Liver (tissue), 8 donors: ENCODE measurements at regions not wholly inside any gene's neighbourhood (a gene's known extent, or its start where the extent isn't known, plus 50 kb on each side); places are given as distances from the start of the nearest gene placed in this dataset.

Source experiments
- DNase-seq: peaks from one replicate; pipeline ENCODE4 v3.0.0-alpha.2; 2017; ENCODE audit warnings: low spot score
- H3K27ac ChIP-seq, 2 donors: one replicate each; pipeline ENCODE4 v1.7.0; 2013; ENCODE audit warnings: inconsistent platforms in 2 of 2, low read length in 2 of 2, control low read depth in 1 of 2, low read depth in 1 of 2, mild to moderate bottlenecking in 1 of 2
- H3K27me3 ChIP-seq, 4 donors: one replicate each; pipeline versions ENCODE4 v1.6.1 to v1.7.0; 2013; ENCODE audit warnings: low read length in 3 of 4, inconsistent platforms in 1 of 4, mild to moderate bottlenecking in 1 of 4, moderate library complexity in 1 of 4; ENCODE audit not compliant: control insufficient read depth in 4 of 4, insufficient read depth in 4 of 4
- H3K36me3 ChIP-seq, 4 donors: one replicate each; pipeline versions ENCODE4 v1.6.1 to v1.7.0; 2013; ENCODE audit warnings: low read length in 3 of 4, mild to moderate bottlenecking in 3 of 4, low read depth in 1 of 4, moderate library complexity in 1 of 4; ENCODE audit not compliant: control insufficient read depth in 4 of 4, insufficient read depth in 3 of 4
- H3K4me1 ChIP-seq, 4 donors: one replicate each; pipeline versions ENCODE4 v1.6.1 to v1.7.0; 2013; ENCODE audit warnings: low read length in 3 of 4, mild to moderate bottlenecking in 3 of 4, moderate library complexity in 1 of 4; ENCODE audit not compliant: control insufficient read depth in 4 of 4, insufficient read depth in 4 of 4
- H3K4me3 ChIP-seq, 3 donors: one replicate each; pipeline versions ENCODE4 v1.6.1 to v1.7.0; 2013; ENCODE audit warnings: low read length in 3 of 3, control low read depth in 1 of 3, low read depth in 1 of 3, mild to moderate bottlenecking in 1 of 3
- H3K9ac ChIP-seq, 2 donors: one replicate each; pipeline ENCODE4 v1.7.0; 2013; ENCODE audit warnings: low read length in 2 of 2, mild to moderate bottlenecking in 2 of 2, moderate library complexity in 2 of 2, control low read depth in 1 of 2, low read depth in 1 of 2
- H3K9me3 ChIP-seq, 4 donors: one replicate each; pipeline versions ENCODE4 v1.6.1 to v1.7.0; 2013; ENCODE audit warnings: low read length in 3 of 4; ENCODE audit not compliant: control insufficient read depth in 4 of 4
- EGR1 ChIP-seq, 2 donors: IDR thresholded peaks; 2 replicates each; pipeline ENCODE4 v1.6.1; 2016 to 2018; ENCODE audit warnings: antibody characterized with exemption in 2 of 2, low read depth in 2 of 2
- FOXA1 ChIP-seq: IDR thresholded peaks from 2 replicates; pipeline ENCODE4 v1.6.1; 2016; ENCODE audit warnings: antibody characterized with exemption
- FOXA2 ChIP-seq: IDR thresholded peaks from 2 replicates; pipeline ENCODE4 v1.6.1; 2016; ENCODE audit warnings: antibody characterized with exemption
- GABPA ChIP-seq, 2 donors: IDR thresholded peaks in 1 of 2; conservative IDR thresholded peaks in 1 of 2; 2 replicates each; pipeline ENCODE4 v1.6.1; 2016; ENCODE audit warnings: antibody characterized with exemption in 2 of 2, mild to moderate bottlenecking in 1 of 2, moderate library complexity in 1 of 2
- HNF4A ChIP-seq, 2 donors: conservative IDR thresholded peaks; 2 replicates each; pipeline ENCODE4 v1.6.1; 2016; ENCODE audit warnings: antibody characterized with exemption in 2 of 2, mild to moderate bottlenecking in 2 of 2
- HNF4G ChIP-seq: IDR thresholded peaks from 2 replicates; pipeline ENCODE4 v1.6.1; 2016; ENCODE audit warnings: antibody characterized with exemption
- JUND ChIP-seq, 2 donors: IDR thresholded peaks; 2 replicates each; pipeline ENCODE4 v1.6.1; 2016; ENCODE audit warnings: antibody characterized with exemption in 2 of 2
- NR2F2 ChIP-seq: IDR thresholded peaks from 2 replicates; pipeline ENCODE4 v1.6.1; 2016; ENCODE audit warnings: antibody characterized with exemption
- RAD21 ChIP-seq, 2 donors: IDR thresholded peaks; 2 replicates each; pipeline ENCODE4 v1.6.1; 2016; ENCODE audit warnings: antibody characterized with exemption in 2 of 2, mild to moderate bottlenecking in 2 of 2
- SP1 ChIP-seq: IDR thresholded peaks from 2 replicates; pipeline ENCODE4 v1.6.1; 2018; ENCODE audit warnings: antibody characterized with exemption, mild to moderate bottlenecking
- TAF1 ChIP-seq: conservative IDR thresholded peaks from 2 replicates; pipeline ENCODE4 v1.6.1; 2016; ENCODE audit warnings: antibody characterized with exemption, mild to moderate bottlenecking
- YY1 ChIP-seq: IDR thresholded peaks from 2 replicates; pipeline ENCODE4 v1.6.1; 2016; ENCODE audit warnings: antibody characterized with exemption, mild to moderate bottlenecking
- WGBS: extraction: QIAGEN DNeasy Blood & Tissue Kit; methylation state at CpG from one replicate; pipeline ENCODE4 v1.1.7; 2013; 5-methylcytosine and 5-hydroxymethylcytosine counted together
- TF ChIP-seq, protein P1 (sequence below): IDR thresholded peaks from 2 replicates; pipeline ENCODE4 v1.6.1; 2016; ENCODE audit warnings: antibody characterized with exemption, mild to moderate bottlenecking
- TF ChIP-seq, protein P2 (sequence below): IDR thresholded peaks from 2 replicates; pipeline ENCODE4 v1.6.1; 2016; ENCODE audit warnings: antibody characterized with exemption
- TF ChIP-seq, protein P3 (sequence below): IDR thresholded peaks from 2 replicates; pipeline ENCODE4 v1.6.1; 2016; ENCODE audit warnings: antibody characterized with exemption
- TF ChIP-seq, protein P4 (sequence below): fragments of 150-350 bp; IDR thresholded peaks from 2 replicates; pipeline ENCODE4 v1.5.1; 2017; ENCODE audit warnings: improper control_type of control experiment, low read depth, low read length; ENCODE audit not compliant: missing input control
- TF ChIP-seq, protein P5 (sequence below): IDR thresholded peaks from 2 replicates; pipeline ENCODE4 v1.6.1; 2016; ENCODE audit warnings: antibody characterized with exemption
- donor health status: healthy.
- donor health status: healthy.
- donor health status: healthy.
- donor health status: healthy.
- donor health status: healthy.

DNA sequence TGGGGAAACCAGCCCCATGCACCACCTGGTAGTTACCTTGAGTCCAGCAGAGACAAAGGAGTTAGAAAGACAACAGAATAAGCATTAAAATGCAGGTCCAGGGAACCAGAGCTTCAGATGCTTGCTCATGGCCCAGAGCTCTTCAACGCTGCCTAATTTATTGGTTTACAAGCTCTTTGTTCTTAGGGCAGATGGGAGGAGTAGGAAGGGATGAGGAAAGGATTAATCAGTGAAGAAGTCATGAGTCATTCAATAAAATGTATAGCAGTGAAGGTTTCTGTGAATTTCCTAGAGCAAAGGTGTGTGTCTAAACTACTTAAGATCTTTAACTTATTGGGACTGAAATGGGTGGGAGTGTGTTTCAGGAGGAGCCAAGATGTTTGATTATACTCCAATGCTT, 1210.3 kb upstream of the AMELY start (continued):
- TF ChIP-seq, protein P1, sequence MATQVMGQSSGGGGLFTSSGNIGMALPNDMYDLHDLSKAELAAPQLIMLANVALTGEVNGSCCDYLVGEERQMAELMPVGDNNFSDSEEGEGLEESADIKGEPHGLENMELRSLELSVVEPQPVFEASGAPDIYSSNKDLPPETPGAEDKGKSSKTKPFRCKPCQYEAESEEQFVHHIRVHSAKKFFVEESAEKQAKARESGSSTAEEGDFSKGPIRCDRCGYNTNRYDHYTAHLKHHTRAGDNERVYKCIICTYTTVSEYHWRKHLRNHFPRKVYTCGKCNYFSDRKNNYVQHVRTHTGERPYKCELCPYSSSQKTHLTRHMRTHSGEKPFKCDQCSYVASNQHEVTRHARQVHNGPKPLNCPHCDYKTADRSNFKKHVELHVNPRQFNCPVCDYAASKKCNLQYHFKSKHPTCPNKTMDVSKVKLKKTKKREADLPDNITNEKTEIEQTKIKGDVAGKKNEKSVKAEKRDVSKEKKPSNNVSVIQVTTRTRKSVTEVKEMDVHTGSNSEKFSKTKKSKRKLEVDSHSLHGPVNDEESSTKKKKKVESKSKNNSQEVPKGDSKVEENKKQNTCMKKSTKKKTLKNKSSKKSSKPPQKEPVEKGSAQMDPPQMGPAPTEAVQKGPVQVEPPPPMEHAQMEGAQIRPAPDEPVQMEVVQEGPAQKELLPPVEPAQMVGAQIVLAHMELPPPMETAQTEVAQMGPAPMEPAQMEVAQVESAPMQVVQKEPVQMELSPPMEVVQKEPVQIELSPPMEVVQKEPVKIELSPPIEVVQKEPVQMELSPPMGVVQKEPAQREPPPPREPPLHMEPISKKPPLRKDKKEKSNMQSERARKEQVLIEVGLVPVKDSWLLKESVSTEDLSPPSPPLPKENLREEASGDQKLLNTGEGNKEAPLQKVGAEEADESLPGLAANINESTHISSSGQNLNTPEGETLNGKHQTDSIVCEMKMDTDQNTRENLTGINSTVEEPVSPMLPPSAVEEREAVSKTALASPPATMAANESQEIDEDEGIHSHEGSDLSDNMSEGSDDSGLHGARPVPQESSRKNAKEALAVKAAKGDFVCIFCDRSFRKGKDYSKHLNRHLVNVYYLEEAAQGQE, result no peak
- no peak for TF ChIP-seq RAD21 (IDR thresholded peaks at IDR 0.05)

DNA sequence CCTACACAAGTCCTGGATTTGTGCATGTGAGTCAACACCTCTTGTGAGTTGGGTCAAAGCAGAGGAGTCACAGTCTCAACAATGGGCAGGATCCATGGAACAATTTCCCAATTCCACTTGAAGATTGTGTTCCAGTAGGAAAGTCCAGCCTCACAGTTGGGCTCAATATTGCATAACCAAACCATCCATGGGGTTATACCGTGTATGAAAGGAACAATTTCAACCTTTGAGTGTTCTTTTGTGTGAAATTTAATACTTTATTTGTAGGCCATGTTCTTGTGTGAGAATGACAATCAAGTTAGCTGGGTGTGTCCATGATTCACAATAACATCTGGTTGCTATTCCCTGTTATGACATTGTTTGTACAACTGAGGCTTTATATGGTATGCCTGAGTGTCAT, 1182.9 kb upstream of the AMELY start:
- 26% methylated on average over 1 of the region's 1 CpG for WGBS
- no peak for DNase-seq
- TF ChIP-seq, protein P1, result no peak
- TF ChIP-seq HNF4A (conservative IDR thresholded peaks at IDR 0.05), result no peak
- TF ChIP-seq HNF4G, result no peak
- TF ChIP-seq FOXA2, result no peak
- TF ChIP-seq GABPA (IDR thresholded peaks at IDR 0.05 in 1 of 2, conservative IDR thresholded peaks at IDR 0.05 in 1 of 2), result no peak
- TF ChIP-seq NR2F2, result no peak
- TF ChIP-seq, protein P2, sequence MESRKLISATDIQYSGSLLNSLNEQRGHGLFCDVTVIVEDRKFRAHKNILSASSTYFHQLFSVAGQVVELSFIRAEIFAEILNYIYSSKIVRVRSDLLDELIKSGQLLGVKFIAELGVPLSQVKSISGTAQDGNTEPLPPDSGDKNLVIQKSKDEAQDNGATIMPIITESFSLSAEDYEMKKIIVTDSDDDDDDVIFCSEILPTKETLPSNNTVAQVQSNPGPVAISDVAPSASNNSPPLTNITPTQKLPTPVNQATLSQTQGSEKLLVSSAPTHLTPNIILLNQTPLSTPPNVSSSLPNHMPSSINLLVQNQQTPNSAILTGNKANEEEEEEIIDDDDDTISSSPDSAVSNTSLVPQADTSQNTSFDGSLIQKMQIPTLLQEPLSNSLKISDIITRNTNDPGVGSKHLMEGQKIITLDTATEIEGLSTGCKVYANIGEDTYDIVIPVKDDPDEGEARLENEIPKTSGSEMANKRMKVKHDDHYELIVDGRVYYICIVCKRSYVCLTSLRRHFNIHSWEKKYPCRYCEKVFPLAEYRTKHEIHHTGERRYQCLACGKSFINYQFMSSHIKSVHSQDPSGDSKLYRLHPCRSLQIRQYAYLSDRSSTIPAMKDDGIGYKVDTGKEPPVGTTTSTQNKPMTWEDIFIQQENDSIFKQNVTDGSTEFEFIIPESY, result no peak
- TF ChIP-seq YY1, result no peak
- no peak for TF ChIP-seq JUND (IDR thresholded peaks at IDR 0.05)
- TF ChIP-seq, protein P3, sequence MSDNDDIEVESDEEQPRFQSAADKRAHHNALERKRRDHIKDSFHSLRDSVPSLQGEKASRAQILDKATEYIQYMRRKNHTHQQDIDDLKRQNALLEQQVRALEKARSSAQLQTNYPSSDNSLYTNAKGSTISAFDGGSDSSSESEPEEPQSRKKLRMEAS, result no peak
- TF ChIP-seq, protein P4, sequence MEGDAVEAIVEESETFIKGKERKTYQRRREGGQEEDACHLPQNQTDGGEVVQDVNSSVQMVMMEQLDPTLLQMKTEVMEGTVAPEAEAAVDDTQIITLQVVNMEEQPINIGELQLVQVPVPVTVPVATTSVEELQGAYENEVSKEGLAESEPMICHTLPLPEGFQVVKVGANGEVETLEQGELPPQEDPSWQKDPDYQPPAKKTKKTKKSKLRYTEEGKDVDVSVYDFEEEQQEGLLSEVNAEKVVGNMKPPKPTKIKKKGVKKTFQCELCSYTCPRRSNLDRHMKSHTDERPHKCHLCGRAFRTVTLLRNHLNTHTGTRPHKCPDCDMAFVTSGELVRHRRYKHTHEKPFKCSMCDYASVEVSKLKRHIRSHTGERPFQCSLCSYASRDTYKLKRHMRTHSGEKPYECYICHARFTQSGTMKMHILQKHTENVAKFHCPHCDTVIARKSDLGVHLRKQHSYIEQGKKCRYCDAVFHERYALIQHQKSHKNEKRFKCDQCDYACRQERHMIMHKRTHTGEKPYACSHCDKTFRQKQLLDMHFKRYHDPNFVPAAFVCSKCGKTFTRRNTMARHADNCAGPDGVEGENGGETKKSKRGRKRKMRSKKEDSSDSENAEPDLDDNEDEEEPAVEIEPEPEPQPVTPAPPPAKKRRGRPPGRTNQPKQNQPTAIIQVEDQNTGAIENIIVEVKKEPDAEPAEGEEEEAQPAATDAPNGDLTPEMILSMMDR, result no peak
- TF ChIP-seq SP1, result no peak
- TF ChIP-seq FOXA1, result no peak
- TF ChIP-seq, protein P5, sequence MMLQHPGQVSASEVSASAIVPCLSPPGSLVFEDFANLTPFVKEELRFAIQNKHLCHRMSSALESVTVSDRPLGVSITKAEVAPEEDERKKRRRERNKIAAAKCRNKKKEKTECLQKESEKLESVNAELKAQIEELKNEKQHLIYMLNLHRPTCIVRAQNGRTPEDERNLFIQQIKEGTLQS, result no peak
- no peak for TF ChIP-seq EGR1 (IDR thresholded peaks at IDR 0.05; ENCODE audit: low read depth in 2 of 2)
- TF ChIP-seq TAF1, result no peak
- Histone ChIP-seq H3K27ac (no peak overlapping the region), H3K27me3 (no peaks in the 10 kb centered on the region), H3K36me3 (no peaks in the 10 kb centered on the region), H3K4me3 (no peak overlapping the region), H3K9ac (no peak overlapping the region), H3K4me1 (no peaks in the 10 kb centered on the region), H3K9me3 (no peaks in the 10 kb centered on the region)
